ENCODE measurements at regions not wholly inside any gene's neighbourhood (a gene's known extent, or its start where the extent isn't known, plus 50 kb on each side); places are given as distances from the start of the nearest gene placed in this dataset.

DNA sequence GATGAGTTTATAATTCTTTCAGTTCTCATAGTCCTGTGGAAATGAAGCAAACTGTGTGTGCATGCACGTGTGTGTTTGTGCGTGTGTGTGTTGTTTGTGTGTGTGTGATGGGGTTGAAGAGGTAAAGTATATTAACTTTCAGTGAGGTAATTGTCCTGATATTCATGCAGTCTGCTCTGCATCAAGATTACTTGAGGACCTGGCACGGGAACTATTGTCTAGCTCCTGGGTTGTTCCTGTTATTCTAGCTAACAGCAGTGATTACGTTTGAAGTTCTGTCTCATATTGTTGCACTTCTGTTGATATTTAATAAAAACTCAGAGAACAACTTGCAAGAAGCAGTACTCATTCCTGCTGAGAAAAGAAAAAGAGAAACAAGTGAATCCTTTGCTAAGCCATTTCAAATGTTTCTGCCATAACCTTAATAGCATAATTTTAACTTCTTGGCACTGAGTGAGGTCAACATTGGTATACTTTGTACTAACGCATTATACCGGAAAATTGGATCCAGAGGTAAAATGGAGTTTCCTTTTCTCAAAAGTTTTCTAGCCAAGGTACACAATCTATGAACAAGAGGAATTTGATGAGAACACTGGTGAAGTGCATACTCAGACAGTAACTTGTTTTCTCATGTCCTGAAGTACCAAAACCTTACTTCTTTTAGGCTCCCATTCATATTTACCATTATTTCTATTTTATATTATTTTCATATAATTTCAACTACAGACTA, 113.2 kb downstream of the SPCS3 start:
- DNase-seq (ENCODE audit: low read depth), result no peak
- H3K4me3 ChIP-seq (ENCODE audit: low read depth, low read length), result no peak overlapping the region
- TF ChIP-seq, protein P1, sequence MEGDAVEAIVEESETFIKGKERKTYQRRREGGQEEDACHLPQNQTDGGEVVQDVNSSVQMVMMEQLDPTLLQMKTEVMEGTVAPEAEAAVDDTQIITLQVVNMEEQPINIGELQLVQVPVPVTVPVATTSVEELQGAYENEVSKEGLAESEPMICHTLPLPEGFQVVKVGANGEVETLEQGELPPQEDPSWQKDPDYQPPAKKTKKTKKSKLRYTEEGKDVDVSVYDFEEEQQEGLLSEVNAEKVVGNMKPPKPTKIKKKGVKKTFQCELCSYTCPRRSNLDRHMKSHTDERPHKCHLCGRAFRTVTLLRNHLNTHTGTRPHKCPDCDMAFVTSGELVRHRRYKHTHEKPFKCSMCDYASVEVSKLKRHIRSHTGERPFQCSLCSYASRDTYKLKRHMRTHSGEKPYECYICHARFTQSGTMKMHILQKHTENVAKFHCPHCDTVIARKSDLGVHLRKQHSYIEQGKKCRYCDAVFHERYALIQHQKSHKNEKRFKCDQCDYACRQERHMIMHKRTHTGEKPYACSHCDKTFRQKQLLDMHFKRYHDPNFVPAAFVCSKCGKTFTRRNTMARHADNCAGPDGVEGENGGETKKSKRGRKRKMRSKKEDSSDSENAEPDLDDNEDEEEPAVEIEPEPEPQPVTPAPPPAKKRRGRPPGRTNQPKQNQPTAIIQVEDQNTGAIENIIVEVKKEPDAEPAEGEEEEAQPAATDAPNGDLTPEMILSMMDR (conservative IDR thresholded peaks at IDR 0.05; ENCODE audit: low read depth, low read length), result no peak

- no peak for DNase-seq (ENCODE audit: low read depth)
- H3K4me3 ChIP-seq (ENCODE audit: low read depth, low read length), result no peak overlapping the region
- TF ChIP-seq, protein P1 (conservative IDR thresholded peaks at IDR 0.05; ENCODE audit: low read depth, low read length), result no peak
Observed at GRCh38 chr4:176433983-176434382, 114.2 kb downstream of the SPCS3 start.

GRCh38 chr4:176435901-176436292, 116.1 kb downstream of the SPCS3 start:
- DNase-seq (ENCODE audit: low read depth), result peak; percentile 73
- H3K4me3 ChIP-seq (ENCODE audit: low read depth, low read length), result no peak overlapping the region
- TF ChIP-seq, protein P1 (conservative IDR thresholded peaks at IDR 0.05; ENCODE audit: low read depth, low read length), result no peak

GRCh38 chr4:176436293-176436973, 116.7 kb downstream of the SPCS3 start:
- TF ChIP-seq, protein P1 (conservative IDR thresholded peaks at IDR 0.05; ENCODE audit: low read depth, low read length), result no peak
- DNase-seq (ENCODE audit: low read depth), result peak; percentile 70
- no peak overlapping the region for H3K4me3 ChIP-seq (ENCODE audit: low read depth, low read length)

DNA sequence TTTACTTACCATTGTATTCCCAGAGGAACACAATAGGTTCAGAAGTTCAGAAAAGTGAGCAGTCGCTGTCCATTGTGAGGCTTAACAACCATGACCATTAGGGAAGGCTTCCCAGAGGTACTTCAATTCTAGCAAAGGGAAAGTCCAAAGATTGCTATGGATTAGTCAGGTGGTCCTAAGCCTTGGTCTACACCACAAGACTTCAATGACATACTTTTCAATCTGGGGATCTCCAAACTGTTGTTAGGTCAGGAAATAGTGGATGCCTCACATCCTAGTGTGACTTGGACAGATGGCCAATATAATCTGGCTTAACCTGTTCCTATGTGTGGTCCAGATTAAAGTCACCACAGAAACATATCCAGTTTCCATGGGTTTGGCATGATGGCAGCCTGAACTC, 118.0 kb downstream of the SPCS3 start:
- DNase-seq (ENCODE audit: low read depth), result no peak
- TF ChIP-seq, protein P1 (conservative IDR thresholded peaks at IDR 0.05; ENCODE audit: low read depth, low read length), result no peak
- H3K4me3 ChIP-seq (ENCODE audit: low read depth, low read length), result no peak overlapping the region

- TF ChIP-seq, protein P1 (conservative IDR thresholded peaks at IDR 0.05; ENCODE audit: low read depth, low read length), result no peak
- DNase-seq (ENCODE audit: low read depth), result no peak
Observed at GRCh38 chr4:176438401-176438800, 118.6 kb downstream of the SPCS3 start.

GRCh38 chr4:176439611-176440010, 119.8 kb downstream of the SPCS3 start:
- no peak overlapping the region for H3K4me3 ChIP-seq (ENCODE audit: low read depth, low read length)
- TF ChIP-seq, protein P1 (conservative IDR thresholded peaks at IDR 0.05; ENCODE audit: low read depth, low read length), result no peak
- no peak for DNase-seq (ENCODE audit: low read depth)

More at GRCh38 chr4:176438401-176438800, 118.6 kb downstream of the SPCS3 start:
- no peak overlapping the region for H3K4me3 ChIP-seq (ENCODE audit: low read depth, low read length)

Measured in choroid plexus epithelial cell (primary cell).